MM.1S (cell line): ENCODE measurements at regions not wholly inside any gene's neighbourhood (a gene's known extent, or its start where the extent isn't known, plus 50 kb on each side); places are given as distances from the start of the nearest gene placed in this dataset.

Source experiments
- DNase-seq: peaks from one replicate; pipeline ENCODE4 v3.0.0-alpha.2; 2015
- H2AFZ ChIP-seq: fragments of 300-600 bp; sonication (generic); 2 replicates; pipeline ENCODE4 v1.6.0; 2016; ENCODE audit warnings: antibody characterized with exemption, low read length
- H3F3A ChIP-seq: fragments of 300-600 bp; sonication (generic); 2 replicates; pipeline ENCODE4 v1.6.1; 2016; ENCODE audit warnings: mild to moderate bottlenecking, antibody characterized with exemption, low read length, moderate library complexity, mixed read lengths; ENCODE audit not compliant: insufficient read depth
- H3K27ac ChIP-seq: fragments of 300-600 bp; sonication (generic); 2 replicates; pipeline ENCODE4 v1.5.1; 2016; ENCODE audit warnings: mild to moderate bottlenecking, low read length
- H3K27me3 ChIP-seq: fragments of 300-600 bp; sonication (generic); replicated peaks from 2 replicates; pipeline ENCODE4 v1.6.0; 2016; ENCODE audit warnings: low read length; ENCODE audit not compliant: insufficient read depth
- H3K36me3 ChIP-seq: fragments of 300-600 bp; sonication (generic); replicated peaks from 2 replicates; pipeline ENCODE4 v1.6.1; 2016; ENCODE audit warnings: mild to moderate bottlenecking, low read length, mixed read lengths; ENCODE audit not compliant: insufficient read depth
- H3K4me1 ChIP-seq: fragments of 300-600 bp; sonication (generic); 2 replicates; pipeline ENCODE4 v1.6.1; 2016; ENCODE audit warnings: low read length, mixed read lengths
- H3K4me2 ChIP-seq: fragments of 300-600 bp; sonication (generic); 2 replicates; pipeline ENCODE4 v1.6.0; 2016; ENCODE audit warnings: low read depth, low read length
- H3K4me3 ChIP-seq: fragments of 300-600 bp; sonication (generic); 2 replicates; pipeline ENCODE4 v1.5.1; 2016; ENCODE audit warnings: low read length, mixed read lengths
- H3K79me2 ChIP-seq: fragments of 300-600 bp; sonication (generic); 2 replicates; pipeline ENCODE4 v1.6.1; 2016; ENCODE audit warnings: mixed run types, low read length, mixed read lengths
- H3K9ac ChIP-seq: fragments of 300-600 bp; sonication (generic); 2 replicates; pipeline ENCODE4 v1.6.1; 2016; ENCODE audit warnings: low read length, mixed read lengths
- H3K9me2 ChIP-seq: fragments of 300-600 bp; sonication (generic); replicated peaks from 2 replicates; pipeline ENCODE4 v1.6.1; 2016; ENCODE audit warnings: mild to moderate bottlenecking, low read length, mixed read lengths; ENCODE audit not compliant: insufficient read depth
- H3K9me3 ChIP-seq: fragments of 300-600 bp; sonication (generic); replicated peaks from 2 replicates; pipeline ENCODE4 v1.6.1; 2016; ENCODE audit warnings: mild to moderate bottlenecking, low read length, mixed read lengths; ENCODE audit not compliant: insufficient read depth
- H4K20me1 ChIP-seq: fragments of 300-600 bp; sonication (generic); 2 replicates; pipeline ENCODE4 v1.6.1; 2016; ENCODE audit warnings: mild to moderate bottlenecking, low read length, moderate library complexity, mixed read lengths; ENCODE audit not compliant: insufficient read depth
- EZH2 ChIP-seq: fragments of 300-600 bp; sonication (generic); optimal IDR thresholded peaks from 2 replicates; pipeline ENCODE3; 2017; ENCODE audit warnings: low read depth, mild to moderate bottlenecking, antibody characterized with exemption, low read length, mixed read lengths
- EZH2phosphoT487 ChIP-seq: fragments of 300-600 bp; sonication (generic); IDR thresholded peaks from 2 replicates; pipeline ENCODE4 v1.6.1; 2018; ENCODE audit warnings: antibody characterized with exemption, low read length
- TF ChIP-seq, protein P1 (sequence below): fragments of 300-600 bp; sonication (generic); IDR thresholded peaks from 2 replicates; pipeline ENCODE4 v1.5.1; 2016; ENCODE audit warnings: antibody characterized with exemption, low read length, mixed read lengths

DNA sequence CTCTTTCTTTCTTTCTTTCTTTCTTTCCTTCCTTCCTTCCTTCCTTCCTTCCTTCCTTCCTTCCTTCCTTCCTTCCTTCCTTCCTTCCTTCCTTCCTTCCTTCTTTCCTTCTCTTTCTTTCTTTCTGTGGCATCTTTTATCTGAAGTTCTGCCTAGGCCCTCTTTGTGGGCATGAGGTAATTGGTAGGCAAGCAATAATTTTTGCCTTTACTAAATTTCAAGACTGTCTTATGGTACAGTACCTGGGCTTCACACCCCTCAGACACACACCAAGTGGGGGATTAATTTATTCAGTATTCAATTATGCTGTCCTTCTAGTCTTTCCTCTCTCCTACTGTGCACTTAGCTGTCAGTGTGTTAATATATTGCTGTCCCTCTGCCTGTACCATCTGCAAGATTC, 155.5 kb downstream of the OXSM start:
- Histone ChIP-seq H3K27me3 (no peaks in the 10 kb centered on the region), H2AFZ (no peak overlapping the region), H4K20me1 (no peaks in the 10 kb centered on the region), H3K4me2 (no peak overlapping the region), H3K79me2 (no peaks in the 10 kb centered on the region), H3K4me1 (no peaks in the 10 kb centered on the region), H3K9me3 (no peaks in the 10 kb centered on the region), H3K9me2 (no peaks in the 10 kb centered on the region), H3K36me3 (no peaks in the 10 kb centered on the region), H3K9ac (no peak overlapping the region), H3K27ac (no peak overlapping the region), H3F3A (no peaks in the 10 kb centered on the region), H3K4me3 (no peak overlapping the region)
- DNase-seq: no peak
- no peak for TF ChIP-seq EZH2
- TF ChIP-seq, protein P1, sequence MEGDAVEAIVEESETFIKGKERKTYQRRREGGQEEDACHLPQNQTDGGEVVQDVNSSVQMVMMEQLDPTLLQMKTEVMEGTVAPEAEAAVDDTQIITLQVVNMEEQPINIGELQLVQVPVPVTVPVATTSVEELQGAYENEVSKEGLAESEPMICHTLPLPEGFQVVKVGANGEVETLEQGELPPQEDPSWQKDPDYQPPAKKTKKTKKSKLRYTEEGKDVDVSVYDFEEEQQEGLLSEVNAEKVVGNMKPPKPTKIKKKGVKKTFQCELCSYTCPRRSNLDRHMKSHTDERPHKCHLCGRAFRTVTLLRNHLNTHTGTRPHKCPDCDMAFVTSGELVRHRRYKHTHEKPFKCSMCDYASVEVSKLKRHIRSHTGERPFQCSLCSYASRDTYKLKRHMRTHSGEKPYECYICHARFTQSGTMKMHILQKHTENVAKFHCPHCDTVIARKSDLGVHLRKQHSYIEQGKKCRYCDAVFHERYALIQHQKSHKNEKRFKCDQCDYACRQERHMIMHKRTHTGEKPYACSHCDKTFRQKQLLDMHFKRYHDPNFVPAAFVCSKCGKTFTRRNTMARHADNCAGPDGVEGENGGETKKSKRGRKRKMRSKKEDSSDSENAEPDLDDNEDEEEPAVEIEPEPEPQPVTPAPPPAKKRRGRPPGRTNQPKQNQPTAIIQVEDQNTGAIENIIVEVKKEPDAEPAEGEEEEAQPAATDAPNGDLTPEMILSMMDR: no peak
- no peak for TF ChIP-seq EZH2phosphoT487

DNA sequence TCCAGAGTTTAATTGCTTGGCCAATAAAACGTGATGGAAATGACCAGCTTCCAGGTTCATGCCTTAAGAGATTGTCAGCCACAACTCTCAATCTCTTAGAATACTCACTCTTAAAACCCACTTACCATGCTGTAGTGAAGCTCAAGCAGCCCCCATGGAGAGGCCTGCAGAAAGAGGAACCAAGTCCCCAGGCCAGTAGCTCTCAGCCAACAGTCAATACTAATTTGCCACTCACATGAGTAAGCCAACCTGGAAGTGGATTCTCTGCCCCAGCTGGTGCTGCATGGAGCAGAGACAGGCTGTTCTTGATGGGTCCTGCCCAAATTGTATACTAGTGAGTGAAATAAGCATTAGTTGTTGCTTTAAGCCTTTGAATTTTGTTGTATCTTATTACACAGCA, 155.9 kb downstream of the OXSM start:
- TF ChIP-seq EZH2 (no peak), EZH2phosphoT487 (no peak)
- TF ChIP-seq, protein P1: no peak

DNA sequence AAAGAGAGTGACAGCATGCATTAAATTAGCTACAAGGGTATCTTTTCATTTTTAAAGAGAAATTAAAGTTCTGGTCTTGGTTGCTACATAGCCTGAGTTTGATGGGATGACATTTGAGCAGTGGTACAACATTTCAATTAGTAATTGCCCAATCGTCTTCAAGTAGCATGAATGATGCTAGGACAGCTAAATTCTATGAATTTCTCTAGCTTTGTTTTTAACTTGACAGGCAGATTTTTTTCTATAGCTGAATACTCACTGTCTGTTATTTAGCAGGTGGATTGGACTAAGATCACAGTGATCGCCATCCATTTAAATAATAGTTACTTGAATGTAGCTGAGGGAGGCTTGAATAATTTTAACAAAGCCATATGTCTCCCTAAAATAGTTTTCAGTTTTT, 162.2 kb downstream of the OXSM start:
- no peak for DNase-seq
- no peak for TF ChIP-seq EZH2

More for the DNA sequence above, 155.9 kb downstream of the OXSM start:
- Histone ChIP-seq H3K36me3 (no peaks in the 10 kb centered on the region), H3K79me2 (no peaks in the 10 kb centered on the region), H2AFZ (no peak overlapping the region), H3K9me2 (no peaks in the 10 kb centered on the region), H3F3A (no peaks in the 10 kb centered on the region), H3K27me3 (no peaks in the 10 kb centered on the region), H4K20me1 (no peaks in the 10 kb centered on the region), H3K9me3 (no peaks in the 10 kb centered on the region), H3K27ac (no peak overlapping the region), H3K9ac (no peak overlapping the region), H3K4me3 (no peak overlapping the region), H3K4me2 (no peak overlapping the region), H3K4me1 (no peaks in the 10 kb centered on the region)
- DNase-seq: no peak

DNA sequence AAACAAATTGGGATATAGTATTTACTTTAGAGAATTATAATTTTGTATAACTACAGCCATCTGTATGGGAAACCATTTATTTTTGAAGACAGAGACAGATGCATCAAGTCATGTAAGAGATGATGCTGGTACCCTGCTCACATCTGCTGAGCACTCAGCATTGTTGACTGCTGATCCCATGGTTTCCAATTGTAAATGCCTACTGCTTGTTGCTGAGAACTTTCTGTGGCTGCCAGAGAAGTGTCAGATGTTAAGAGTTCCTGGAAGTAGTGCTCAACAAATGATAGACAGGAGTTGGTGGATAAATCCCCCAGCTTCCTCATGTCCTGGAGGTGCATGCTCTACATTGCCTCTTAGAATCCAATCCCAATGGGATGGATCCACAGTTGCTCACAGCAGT, 167.1 kb downstream of the OXSM start:
- Histone ChIP-seq H3K79me2 (no peaks in the 10 kb centered on the region), H3K4me2 (no peak overlapping the region), H3K36me3 (no peaks in the 10 kb centered on the region), H4K20me1 (no peaks in the 10 kb centered on the region), H3K27me3 (no peaks in the 10 kb centered on the region), H3K9me3 (no peaks in the 10 kb centered on the region), H2AFZ (no peak overlapping the region), H3K4me3 (no peak overlapping the region), H3K27ac (no peak overlapping the region), H3K9ac (no peak overlapping the region), H3K4me1 (no peaks in the 10 kb centered on the region), H3F3A (no peaks in the 10 kb centered on the region), H3K9me2 (no peaks in the 10 kb centered on the region)
- DNase-seq: no peak
- no peak for TF ChIP-seq EZH2phosphoT487

More for the DNA sequence above, 162.2 kb downstream of the OXSM start:
- Histone ChIP-seq H3K9me2 (no peaks in the 10 kb centered on the region), H4K20me1 (no peaks in the 10 kb centered on the region), H3K4me3 (no peak overlapping the region), H3K27me3 (no peaks in the 10 kb centered on the region), H3K79me2 (no peaks in the 10 kb centered on the region), H3F3A (no peaks in the 10 kb centered on the region), H3K9ac (no peak overlapping the region), H3K36me3 (no peaks in the 10 kb centered on the region), H3K4me2 (no peak overlapping the region), H3K9me3 (no peaks in the 10 kb centered on the region), H2AFZ (no peak overlapping the region), H3K27ac (no peak overlapping the region), H3K4me1 (no peaks in the 10 kb centered on the region)
